HG03159 (cell line): ENCODE measurements at regions not wholly inside any gene's neighbourhood (a gene's known extent, or its start where the extent isn't known, plus 50 kb on each side); places are given as distances from the start of the nearest gene placed in this dataset.
"Not testable (repeated sequence)": the region's sequence is repeated elsewhere in the genome, so short reads cannot be mapped to it uniquely, and the experiment has no call there.

Source experiments
- ATAC-seq: cut with Tn5 transposase; IDR thresholded peaks from one replicate; pipeline ENCODE4 v1.9.1; 2021; ENCODE audit warnings: mild to moderate bottlenecking, moderate library complexity; ENCODE audit not compliant: unreplicated experiment

GRCh38 chr4:154164931-154165839, 326.4 kb downstream of the DCHS2 start:
- peak; percentile 47 for ATAC-seq

GRCh38 chr4:154160519-154161301, 330.9 kb downstream of the DCHS2 start:
- ATAC-seq = no peak

GRCh38 chr4:154158361-154159155, 333.0 kb downstream of the DCHS2 start:
- ATAC-seq = no peak

- ATAC-seq = no peak
Measured at GRCh38 chr4:154152546-154152945, 339.1 kb downstream of the DCHS2 start.

GRCh38 chr4:154149236-154149635, 342.4 kb downstream of the DCHS2 start:
- ATAC-seq = not testable (repeated sequence)

GRCh38 chr4:154143720-154144119, 347.9 kb downstream of the DCHS2 start:
- ATAC-seq = no peak

- no peak for ATAC-seq
Measured at GRCh38 chr4:154142664-154143063, 348.9 kb downstream of the DCHS2 start.

GRCh38 chr4:154140869-154141268, 350.7 kb downstream of the DCHS2 start:
- ATAC-seq = no peak

GRCh38 chr4:154137320-154137905, 348.5 kb upstream of the SFRP2 start:
- ATAC-seq = no peak

GRCh38 chr4:154135576-154135975, 346.7 kb upstream of the SFRP2 start:
- ATAC-seq = no peak

- ATAC-seq = no peak
Measured at GRCh38 chr4:154132406-154132805, 343.5 kb upstream of the SFRP2 start.

GRCh38 chr4:154126276-154126675, 337.4 kb upstream of the SFRP2 start:
- ATAC-seq = no peak

GRCh38 chr4:154125340-154125739, 336.5 kb upstream of the SFRP2 start:
- no peak for ATAC-seq

GRCh38 chr4:154124539-154125255, 335.8 kb upstream of the SFRP2 start:
- ATAC-seq = no peak

- no peak for ATAC-seq
Measured at GRCh38 chr4:154123897-154124296, 335.0 kb upstream of the SFRP2 start.

- no peak for ATAC-seq
Measured at GRCh38 chr4:154120690-154121345, 331.9 kb upstream of the SFRP2 start.

- ATAC-seq = no peak
Measured at GRCh38 chr4:154120006-154120676, 331.3 kb upstream of the SFRP2 start.

- ATAC-seq = no peak
Measured at GRCh38 chr4:154119317-154119716, 330.4 kb upstream of the SFRP2 start.

- ATAC-seq = not testable (repeated sequence)
Measured at GRCh38 chr4:154117726-154118125, 328.8 kb upstream of the SFRP2 start.
